AML-193 (cell line): ENCODE measurements at regions not wholly inside any gene's neighbourhood (a gene's known extent, or its start where the extent isn't known, plus 50 kb on each side); places are given as distances from the start of the nearest gene placed in this dataset.

Experiments
- DNase-seq, 2 experiments: peaks; one replicate each; lab custom pipeline; 2025; lab: John Stamatoyannopoulos, UW

GRCh38 chr2:3960106-3960505, 256.7 kb downstream of the DCDC2C start:
- no peak for DNase-seq

GRCh38 chr2:3962719-3963118, 259.3 kb downstream of the DCDC2C start:
- DNase-seq = no peak

GRCh38 chr2:3965211-3965610, 261.8 kb downstream of the DCDC2C start:
- no peak for DNase-seq

- no peak for DNase-seq
Measured at GRCh38 chr2:3965953-3966352, 262.6 kb downstream of the DCDC2C start.

- DNase-seq = no peak
Measured at GRCh38 chr2:3966470-3966869, 263.1 kb downstream of the DCDC2C start.

GRCh38 chr2:3968736-3969135, 265.4 kb downstream of the DCDC2C start:
- DNase-seq = no peak

GRCh38 chr2:3970791-3971651, 267.6 kb downstream of the DCDC2C start:
- no peak for DNase-seq

GRCh38 chr2:3971652-3972192, 268.3 kb downstream of the DCDC2C start:
- no peak for DNase-seq

GRCh38 chr2:3972377-3972776, 269.0 kb downstream of the DCDC2C start:
- no peak for DNase-seq

GRCh38 chr2:3974765-3975164, 271.4 kb downstream of the DCDC2C start:
- no peak for DNase-seq

GRCh38 chr2:3981446-3981987, 278.1 kb downstream of the DCDC2C start:
- no peak for DNase-seq

- DNase-seq = no peak
Measured at GRCh38 chr2:3982160-3982559, 278.8 kb downstream of the DCDC2C start.

GRCh38 chr2:3986063-3986462, 282.7 kb downstream of the DCDC2C start:
- DNase-seq = no peak

GRCh38 chr2:3986530-3987258, 283.3 kb downstream of the DCDC2C start:
- no peak for DNase-seq

GRCh38 chr2:4002841-4003403, 299.5 kb downstream of the DCDC2C start:
- DNase-seq = no peak

GRCh38 chr2:4012197-4012596, 308.8 kb downstream of the DCDC2C start:
- no peak for DNase-seq

- no peak for DNase-seq
Measured at GRCh38 chr2:4018535-4018934, 315.2 kb downstream of the DCDC2C start.

GRCh38 chr2:4020153-4020552, 316.8 kb downstream of the DCDC2C start:
- DNase-seq = no peak

- DNase-seq = no peak
Measured at GRCh38 chr2:4020649-4021048, 317.3 kb downstream of the DCDC2C start.

GRCh38 chr2:4024605-4025004, 321.2 kb downstream of the DCDC2C start:
- DNase-seq = no peak

- DNase-seq = no peak
Measured at GRCh38 chr2:4029081-4029480, 325.7 kb downstream of the DCDC2C start.

GRCh38 chr2:4039896-4040295, 336.5 kb downstream of the DCDC2C start:
- no peak for DNase-seq
